HCT116 (cell line): ENCODE measurements at regions not wholly inside any gene's neighbourhood (a gene's known extent, or its start where the extent isn't known, plus 50 kb on each side); places are given as distances from the start of the nearest gene placed in this dataset.

Source experiments
- EZH2 ChIP-seq: fragments of 200-600 bp; sonication (generic); IDR thresholded peaks from 2 replicates; pipeline ENCODE4 v1.6.1; 2017; ENCODE audit warnings: antibody characterized with exemption, mixed run types
- POLR2A ChIP-seq: IDR thresholded peaks from 2 replicates; pipeline ENCODE4 v1.7.0; 2011; ENCODE audit warnings: borderline replicate concordance; ENCODE audit not compliant: insufficient read depth, insufficient read length; ENCODE audit errors: extremely low read depth
- RAD21 ChIP-seq: IDR thresholded peaks from 2 replicates; pipeline ENCODE4 v1.6.1; 2012; ENCODE audit warnings: low read depth, mild to moderate bottlenecking
- YY1 ChIP-seq: IDR thresholded peaks from 2 replicates; pipeline ENCODE4 v1.6.1; 2011; ENCODE audit warnings: low read length, low read depth, moderate library complexity, mild to moderate bottlenecking; ENCODE audit not compliant: insufficient replicate concordance; ENCODE audit errors: extremely low read depth

GRCh38 chr5:4362411-4362810 is 766.8 kb downstream of the IRX1 start:
- no peak for TF ChIP-seq EZH2
- no peak for TF ChIP-seq POLR2A
- TF ChIP-seq RAD21: no peak
- TF ChIP-seq YY1: no peak
